GM21576 (cell line): ENCODE measurements at regions not wholly inside any gene's neighbourhood (a gene's known extent, or its start where the extent isn't known, plus 50 kb on each side); places are given as distances from the start of the nearest gene placed in this dataset.

Experiments
- ATAC-seq: cut with Tn5 transposase; IDR thresholded peaks from one replicate; pipeline ENCODE4 v1.9.1; 2021; ENCODE audit warnings: mild to moderate bottlenecking, moderate library complexity; ENCODE audit not compliant: unreplicated experiment

DNA sequence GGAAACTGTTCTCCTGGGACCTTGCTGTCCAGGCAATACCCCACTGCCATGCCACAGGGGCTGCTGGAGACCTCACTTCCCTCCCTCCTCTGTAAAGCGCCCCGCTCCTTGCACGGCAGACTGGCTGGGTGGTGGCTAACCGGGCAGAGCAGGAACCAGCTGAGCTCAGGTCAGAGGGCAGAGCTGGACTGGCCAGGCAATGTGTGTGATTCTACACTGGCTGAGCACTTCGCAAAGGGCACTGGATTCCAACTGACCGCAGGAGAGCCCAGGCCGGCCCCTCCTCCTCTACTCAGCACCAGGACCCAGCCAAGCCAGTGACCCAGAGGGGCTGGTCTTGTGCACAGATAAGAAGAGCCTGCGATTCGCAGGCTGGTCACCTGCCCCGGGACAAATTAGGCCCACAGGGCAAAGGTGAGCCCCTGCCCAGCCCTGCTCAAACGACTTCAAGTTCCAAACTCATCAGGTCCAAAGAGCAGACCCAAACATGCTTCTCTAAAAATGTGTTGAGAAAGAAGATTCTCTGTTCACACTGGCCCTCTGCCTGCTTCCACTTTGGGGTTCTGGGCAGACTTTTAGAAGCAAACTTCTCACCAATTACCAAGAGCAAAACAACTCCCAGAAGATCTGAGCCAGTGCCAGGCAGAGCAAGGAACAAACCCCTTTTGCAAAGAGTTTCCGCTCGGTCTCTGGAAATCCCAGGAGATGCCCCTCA, 54.9 kb upstream of the DIO3 start:
- ATAC-seq, result no peak

DNA sequence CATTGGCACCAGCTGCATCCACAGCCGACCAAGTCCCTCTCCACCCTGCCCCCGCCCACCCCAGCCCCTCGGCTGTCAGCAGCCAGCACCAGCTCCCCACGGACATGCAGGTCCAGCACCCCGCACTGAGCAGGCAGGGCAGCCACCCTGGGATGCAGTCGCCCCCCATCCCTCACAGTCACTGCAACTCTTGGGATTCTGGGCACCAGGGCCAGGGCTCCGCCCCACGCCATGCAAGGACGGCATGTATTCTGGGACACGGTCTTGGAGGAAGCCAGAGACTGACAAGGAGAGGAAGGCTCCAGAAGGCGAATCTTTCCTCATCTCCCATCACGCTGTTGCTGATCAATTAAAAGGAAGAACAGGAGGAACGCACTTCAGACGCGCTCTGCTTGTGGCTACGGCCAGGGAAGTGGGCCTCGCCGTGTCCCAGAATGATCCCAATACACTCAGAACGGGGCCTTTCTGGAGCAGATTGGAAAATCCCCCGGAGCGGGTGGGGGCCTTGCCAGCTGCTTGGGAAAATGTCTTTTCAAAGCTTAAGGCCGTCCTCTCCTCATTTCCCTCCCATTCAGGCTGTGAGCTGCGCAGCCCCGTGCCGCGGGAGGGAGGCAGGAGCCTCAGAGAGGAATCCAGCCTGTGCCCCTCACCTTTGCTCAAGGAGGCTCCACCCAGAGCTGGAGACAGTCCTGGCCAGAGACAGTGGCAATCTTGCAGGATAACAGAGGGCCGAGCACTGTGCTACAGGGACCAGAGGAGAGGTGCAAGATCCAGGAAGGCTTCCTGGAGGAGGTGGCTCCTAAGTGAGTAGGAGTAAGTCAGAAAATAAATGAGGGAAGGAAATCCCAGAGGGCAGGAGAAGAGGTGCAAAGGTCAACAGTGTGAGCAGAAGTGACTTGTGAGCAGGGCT, 54.1 kb upstream of the DIO3 start:
- ATAC-seq, result no peak

DNA sequence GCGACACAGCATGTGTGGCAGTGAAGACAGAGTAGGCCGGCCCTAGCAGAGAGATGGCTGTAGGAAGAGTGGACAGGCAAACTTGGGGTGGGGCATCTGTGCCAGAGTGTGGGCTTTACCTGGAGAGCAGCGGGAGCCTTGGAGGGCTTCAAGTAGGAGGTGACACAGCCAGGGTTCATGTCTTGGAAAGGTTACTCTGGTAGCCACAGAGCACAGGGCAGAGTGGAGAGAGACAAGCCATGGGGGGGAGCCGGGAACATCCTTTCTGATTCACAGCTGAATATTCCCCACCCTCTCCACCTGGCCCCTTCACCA, 53.5 kb upstream of the DIO3 start:
- ATAC-seq, result no peak

DNA sequence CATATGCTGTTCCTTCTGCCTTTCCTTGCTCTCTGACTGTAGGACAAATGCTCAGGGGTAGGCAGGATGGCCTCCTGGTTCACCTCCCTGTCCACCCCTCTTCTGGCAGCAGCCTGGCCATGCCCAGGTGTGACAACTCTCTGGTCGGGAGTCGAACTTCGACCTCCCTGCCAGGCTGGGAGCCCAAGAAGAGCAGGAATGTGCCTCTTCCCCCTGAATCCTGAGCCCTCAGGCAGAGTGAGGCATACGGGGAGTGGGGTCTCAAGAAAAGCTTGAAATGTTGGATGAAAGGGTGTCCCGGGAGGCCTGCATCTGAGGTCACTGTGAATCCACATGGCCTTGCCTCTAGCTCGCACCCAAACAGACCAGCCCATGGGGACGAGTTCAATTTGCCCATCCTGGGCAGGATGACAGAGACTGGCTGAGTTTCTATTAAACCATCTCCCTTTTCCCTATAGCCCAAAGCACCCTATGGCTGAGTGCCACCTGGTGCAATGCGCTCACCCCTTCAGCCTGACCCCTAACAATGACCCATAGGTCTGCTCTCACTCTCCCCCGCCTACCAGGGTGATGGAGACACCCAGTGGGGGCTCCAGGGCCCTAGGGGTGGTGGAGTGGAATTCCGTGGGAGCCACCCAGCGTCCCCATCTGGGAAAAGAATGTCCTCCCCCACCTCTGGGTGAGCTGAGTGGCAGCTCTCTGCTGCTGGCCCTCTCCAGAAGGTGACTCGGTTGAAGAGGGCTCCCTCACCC, 52.9 kb upstream of the DIO3 start:
- no peak for ATAC-seq

DNA sequence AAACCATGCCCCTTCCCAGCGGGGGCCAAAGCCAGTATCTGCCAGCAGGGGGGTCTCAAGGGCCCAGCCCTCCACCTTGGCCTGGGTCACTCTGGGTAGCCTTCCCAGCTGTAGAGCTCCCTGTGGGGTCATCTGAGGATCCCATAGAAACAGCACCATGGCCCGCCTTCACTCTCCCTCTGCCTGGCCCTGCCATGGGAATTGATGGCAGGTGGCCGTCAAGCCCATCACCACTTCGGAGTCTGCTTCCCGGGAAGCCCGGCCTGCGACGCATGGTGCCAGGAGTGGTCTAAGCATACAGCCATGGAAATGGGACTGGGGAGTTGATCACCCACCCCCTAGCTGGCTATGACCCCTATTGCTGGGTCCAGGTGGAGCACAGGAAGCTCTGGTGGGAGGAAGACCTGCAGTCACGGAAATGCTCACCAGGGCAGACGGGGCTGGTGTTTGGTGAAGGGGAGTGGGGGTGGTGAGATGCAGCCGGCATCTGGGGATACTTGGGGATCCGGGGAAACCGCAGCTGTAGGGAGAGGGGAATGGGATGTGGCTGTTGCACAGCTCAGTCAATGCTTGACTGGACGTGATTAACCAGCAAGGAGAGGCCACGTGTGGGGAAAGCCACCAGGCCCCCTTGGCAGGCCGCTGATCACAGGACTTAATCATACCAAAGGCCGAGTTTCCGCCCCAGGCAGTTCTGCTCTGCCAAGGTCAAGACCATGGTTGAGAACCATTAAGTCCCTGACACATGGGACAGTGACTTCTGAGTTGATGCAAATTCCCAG, 52.2 kb upstream of the DIO3 start:
- ATAC-seq, result no peak

DNA sequence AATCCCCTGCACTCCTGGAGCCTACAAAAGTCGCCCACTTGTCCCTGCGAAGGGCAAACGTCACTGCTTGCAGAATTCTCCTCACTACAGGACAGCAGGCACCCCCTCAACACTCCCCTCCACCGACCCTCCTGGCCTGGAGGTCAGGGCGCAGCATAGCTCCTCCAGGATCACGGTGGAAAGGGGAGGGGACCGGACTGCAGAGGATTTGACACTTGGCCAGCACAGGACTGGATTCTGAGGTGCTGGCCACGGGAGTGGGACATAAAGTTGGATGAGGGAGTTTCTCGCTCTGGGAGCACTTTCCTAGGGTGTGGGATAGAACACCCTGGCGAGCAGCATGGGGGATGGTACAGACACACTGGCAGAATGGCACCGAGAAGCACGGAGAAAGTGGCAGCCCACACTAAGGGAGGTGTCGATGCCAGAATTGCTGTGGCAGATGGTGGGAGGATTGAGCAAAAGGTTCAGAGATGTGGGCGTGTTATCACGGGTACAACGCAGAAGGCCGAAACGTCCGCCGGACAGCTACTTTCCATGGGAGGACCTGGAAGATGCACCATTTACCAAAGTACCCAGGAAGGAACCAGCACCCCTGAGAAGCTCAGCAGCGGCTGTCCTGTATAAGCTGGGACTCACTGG, 51.4 kb upstream of the DIO3 start:
- no peak for ATAC-seq

DNA sequence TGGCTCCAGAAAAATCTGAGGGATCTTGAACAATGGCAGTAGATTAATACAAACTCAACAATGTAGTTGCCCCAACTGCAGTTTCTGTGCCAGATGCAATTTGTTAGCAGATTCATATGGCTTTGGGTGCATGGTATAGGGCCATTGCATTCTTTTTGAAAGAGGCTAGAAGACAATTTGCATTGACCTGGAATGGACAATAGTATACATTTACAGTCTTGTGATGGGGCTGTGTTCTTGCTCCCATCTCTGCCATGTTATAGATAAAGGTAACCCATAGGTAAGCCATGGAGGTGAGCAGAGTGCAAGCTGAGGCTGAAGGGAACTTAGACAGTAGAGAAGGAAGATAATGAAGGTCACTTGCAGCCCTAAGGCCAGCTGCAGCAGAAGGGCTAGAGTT, 50.1 kb upstream of the DIO3 start:
- ATAC-seq, result no peak
